ENCODE measurements at regions not wholly inside any gene's neighbourhood (a gene's known extent, or its start where the extent isn't known, plus 50 kb on each side); places are given as distances from the start of the nearest gene placed in this dataset.

GRCh38 chr3:168648321-168648720 is 552.6 kb upstream of the GOLIM4 start:
- no peak for DNase-seq (ENCODE audit: low spot score)

- no peak for DNase-seq (ENCODE audit: low spot score)
Observed at GRCh38 chr3:168647582-168647981, 551.9 kb upstream of the GOLIM4 start.

- no peak for DNase-seq (ENCODE audit: low spot score)
Observed at GRCh38 chr3:168645180-168645579, 549.5 kb upstream of the GOLIM4 start.

GRCh38 chr3:168628549-168628948 is 532.8 kb upstream of the GOLIM4 start:
- DNase-seq (ENCODE audit: low spot score), result no peak

- DNase-seq (ENCODE audit: low spot score), result no peak
Observed at GRCh38 chr3:168625477-168625876, 529.8 kb upstream of the GOLIM4 start.

- DNase-seq (ENCODE audit: low spot score), result no peak
Observed at GRCh38 chr3:168624892-168625448, 529.2 kb upstream of the GOLIM4 start.

- DNase-seq (ENCODE audit: low spot score), result no peak
Observed at GRCh38 chr3:168624195-168624594, 528.5 kb upstream of the GOLIM4 start.

GRCh38 chr3:168622795-168623194 is 527.1 kb upstream of the GOLIM4 start:
- no peak for DNase-seq (ENCODE audit: low spot score)

- peak; percentile 31 for DNase-seq (ENCODE audit: low spot score)
Observed at GRCh38 chr3:168620854-168621253, 525.1 kb upstream of the GOLIM4 start.

GRCh38 chr3:168618827-168619470 is 523.2 kb upstream of the GOLIM4 start:
- no peak for DNase-seq (ENCODE audit: low spot score)

- no peak for DNase-seq (ENCODE audit: low spot score)
Observed at GRCh38 chr3:168617658-168618057, 521.9 kb upstream of the GOLIM4 start.

GRCh38 chr3:168616915-168617314 is 521.2 kb upstream of the GOLIM4 start:
- DNase-seq (ENCODE audit: low spot score), result no peak

GRCh38 chr3:168615493-168616020 is 519.8 kb upstream of the GOLIM4 start:
- DNase-seq (ENCODE audit: low spot score), result no peak

- DNase-seq (ENCODE audit: low spot score), result no peak
Observed at GRCh38 chr3:168613151-168613550, 517.4 kb upstream of the GOLIM4 start.

GRCh38 chr3:168612671-168613070 is 516.9 kb upstream of the GOLIM4 start:
- DNase-seq (ENCODE audit: low spot score), result no peak

- DNase-seq (ENCODE audit: low spot score), result no peak
Observed at GRCh38 chr3:168611826-168612225, 516.1 kb upstream of the GOLIM4 start.

- DNase-seq (ENCODE audit: low spot score), result no peak
Observed at GRCh38 chr3:168608926-168609325, 513.2 kb upstream of the GOLIM4 start.

- DNase-seq (ENCODE audit: low spot score), result no peak
Observed at GRCh38 chr3:168604767-168605166, 509.0 kb upstream of the GOLIM4 start.

- no peak for DNase-seq (ENCODE audit: low spot score)
Observed at GRCh38 chr3:168598250-168598649, 502.5 kb upstream of the GOLIM4 start.

- no peak for DNase-seq (ENCODE audit: low spot score)
Observed at GRCh38 chr3:168596175-168596823, 500.6 kb upstream of the GOLIM4 start.

- DNase-seq (ENCODE audit: low spot score), result no peak
Observed at GRCh38 chr3:168591587-168591986, 495.9 kb upstream of the GOLIM4 start.

- DNase-seq (ENCODE audit: low spot score), result no peak
Observed at GRCh38 chr3:168589376-168589775, 493.7 kb upstream of the GOLIM4 start.

- no peak for DNase-seq (ENCODE audit: low spot score)
Observed at GRCh38 chr3:168585544-168585943, 489.8 kb upstream of the GOLIM4 start.
